HG03045 (cell line): ENCODE measurements at regions not wholly inside any gene's neighbourhood (a gene's known extent, or its start where the extent isn't known, plus 50 kb on each side); places are given as distances from the start of the nearest gene placed in this dataset.

Source experiments
- ATAC-seq: cut with Tn5 transposase; IDR thresholded peaks from one replicate; pipeline ENCODE4 v1.9.1; 2021; ENCODE audit warnings: mild to moderate bottlenecking, moderate library complexity; ENCODE audit not compliant: unreplicated experiment

DNA sequence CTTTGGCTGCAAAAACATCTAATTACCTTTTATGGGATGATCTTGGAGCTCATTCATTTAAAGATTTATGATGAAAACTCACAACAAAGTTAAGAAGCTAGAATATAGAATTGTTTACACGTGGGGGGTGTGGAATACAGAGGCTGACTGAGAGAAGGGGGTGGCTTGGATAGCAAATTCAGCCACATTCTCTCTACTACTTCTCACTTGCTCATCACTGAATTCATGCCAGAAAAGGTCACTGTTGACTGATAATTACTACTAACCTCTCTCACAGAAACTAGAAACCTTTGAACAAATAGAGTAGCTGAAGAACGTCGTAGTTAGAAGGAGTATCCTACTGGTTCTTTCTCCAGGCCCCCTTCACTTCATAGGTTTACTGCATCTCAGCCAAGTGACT lies 808.2 kb downstream of the BRINP1 start:
- ATAC-seq = no peak

DNA sequence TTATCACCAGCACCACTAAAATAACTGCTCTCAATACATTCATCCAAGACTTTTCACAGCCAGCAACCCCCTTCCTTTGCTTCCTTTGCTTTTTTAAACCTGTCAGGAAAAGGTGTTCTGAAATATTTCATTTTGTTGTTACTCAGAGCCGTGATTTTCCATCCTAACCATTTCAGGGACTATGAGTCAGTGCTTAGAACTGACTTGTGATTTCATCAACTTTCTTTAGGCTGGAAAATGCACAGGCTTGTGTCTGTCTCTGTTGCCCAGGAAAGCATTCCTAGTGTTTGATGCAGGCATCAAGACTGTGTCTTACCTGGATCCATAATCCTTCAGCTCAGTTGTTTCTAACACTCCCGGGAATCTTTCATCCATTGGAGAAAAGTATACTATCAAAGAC lies 805.6 kb downstream of the BRINP1 start:
- no peak for ATAC-seq

DNA sequence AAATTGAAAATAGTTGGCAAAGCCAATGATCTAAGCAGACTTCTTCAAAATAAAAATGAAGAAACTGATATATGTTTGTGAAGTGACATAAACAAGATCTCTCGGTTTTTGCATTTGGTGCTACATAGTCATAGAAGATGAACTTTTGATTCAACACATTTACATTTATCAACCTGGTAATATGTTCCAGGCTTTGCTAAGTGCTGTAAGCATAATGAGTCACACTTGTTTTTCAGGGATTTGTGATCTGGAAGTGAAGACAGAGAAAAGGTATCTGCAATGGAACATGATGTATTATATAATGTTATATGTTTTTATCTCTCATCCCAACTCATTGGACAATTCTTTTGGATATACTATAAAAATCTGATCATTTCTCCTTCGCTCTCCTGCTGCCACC lies 801.4 kb downstream of the BRINP1 start:
- ATAC-seq = no peak

DNA sequence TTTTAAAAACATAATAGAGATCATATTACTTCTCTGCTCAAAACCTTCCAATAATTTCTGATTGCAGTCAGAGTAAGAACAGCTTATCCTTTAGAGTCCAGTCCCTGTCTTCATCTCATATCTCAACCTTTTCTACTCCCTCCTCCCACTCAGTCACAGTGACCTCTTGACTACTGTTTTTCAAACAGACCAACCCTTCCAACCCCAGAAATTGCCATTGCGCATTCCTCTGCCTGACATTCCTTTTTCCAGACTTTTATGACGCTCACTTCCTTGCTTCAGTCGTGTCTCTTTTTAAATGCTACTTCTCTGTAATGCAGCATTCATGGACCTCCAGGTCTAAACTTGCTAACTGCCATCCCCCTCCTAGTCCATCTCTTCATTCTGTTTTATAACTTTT lies 800.5 kb downstream of the BRINP1 start:
- ATAC-seq = no peak

DNA sequence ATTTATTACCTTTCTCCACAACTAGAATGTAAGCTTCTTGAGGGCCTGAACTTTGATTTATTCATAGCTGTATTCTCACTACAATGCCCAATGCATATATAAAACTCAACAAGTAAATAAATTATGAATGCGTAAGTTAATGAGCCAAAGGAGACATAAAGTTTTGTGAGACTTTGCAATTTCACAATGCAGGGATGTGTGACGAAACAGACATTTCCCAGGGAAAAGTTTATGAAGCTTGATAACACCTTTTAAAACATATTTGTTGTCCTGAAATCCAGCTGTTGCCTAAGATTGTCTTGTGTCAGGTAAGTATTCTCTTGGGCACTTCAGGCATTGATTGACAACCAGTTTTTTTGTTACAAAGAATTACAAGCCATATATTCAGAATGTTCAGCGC lies 800.1 kb downstream of the BRINP1 start:
- no peak for ATAC-seq

DNA sequence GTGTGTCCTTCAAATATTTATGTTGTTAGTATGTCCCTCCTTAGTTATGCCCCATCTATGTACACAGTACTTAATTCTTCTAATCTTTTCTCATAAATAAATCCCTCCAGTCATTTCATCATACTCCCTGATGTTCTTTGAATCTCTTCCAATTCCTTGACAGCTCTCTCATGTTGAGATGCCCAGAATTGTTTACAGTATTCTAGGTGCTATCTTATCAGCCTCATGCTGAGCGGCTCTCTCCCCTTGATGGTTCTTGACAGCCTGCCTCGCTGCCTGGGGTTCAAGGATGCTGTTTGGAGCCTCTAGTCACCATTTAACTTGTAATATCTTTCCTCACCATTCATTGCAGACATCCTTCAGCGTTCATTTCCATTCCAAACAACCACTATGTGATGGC lies 799.2 kb downstream of the BRINP1 start:
- no peak for ATAC-seq

DNA sequence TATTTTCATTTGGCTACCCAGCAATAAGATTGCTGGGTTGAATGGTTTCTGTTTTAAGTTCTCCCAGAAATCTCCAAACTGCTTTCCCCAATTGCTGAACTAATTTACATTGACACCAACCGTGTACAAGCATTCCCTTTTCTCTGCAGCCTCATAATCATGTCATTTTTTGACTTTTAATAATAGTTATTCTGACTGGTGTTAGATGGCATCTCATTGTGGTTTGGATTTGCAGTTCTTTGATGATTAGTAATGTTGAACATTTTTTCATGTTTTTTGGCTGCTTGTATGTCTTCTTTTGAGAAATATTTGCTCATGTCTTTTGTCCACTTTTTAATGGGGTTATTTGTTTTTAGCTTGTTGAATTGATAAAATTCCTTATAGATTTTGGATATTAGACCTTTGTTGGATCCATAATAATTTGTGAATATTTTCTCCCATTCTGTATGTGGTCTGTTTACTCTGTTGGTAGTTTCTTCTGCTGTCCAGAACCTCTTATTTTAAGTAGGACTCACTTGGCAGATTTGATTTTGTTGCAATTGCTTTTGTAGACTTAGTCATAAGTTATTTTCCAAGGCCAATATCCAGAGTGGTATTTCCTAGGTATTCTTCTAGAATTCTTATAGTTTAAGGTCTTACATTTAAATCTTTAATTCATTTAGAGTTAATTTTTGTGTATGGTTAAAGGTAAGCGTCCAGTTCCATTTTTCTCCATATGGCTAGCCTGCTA lies 793.7 kb downstream of the BRINP1 start:
- no peak for ATAC-seq

DNA sequence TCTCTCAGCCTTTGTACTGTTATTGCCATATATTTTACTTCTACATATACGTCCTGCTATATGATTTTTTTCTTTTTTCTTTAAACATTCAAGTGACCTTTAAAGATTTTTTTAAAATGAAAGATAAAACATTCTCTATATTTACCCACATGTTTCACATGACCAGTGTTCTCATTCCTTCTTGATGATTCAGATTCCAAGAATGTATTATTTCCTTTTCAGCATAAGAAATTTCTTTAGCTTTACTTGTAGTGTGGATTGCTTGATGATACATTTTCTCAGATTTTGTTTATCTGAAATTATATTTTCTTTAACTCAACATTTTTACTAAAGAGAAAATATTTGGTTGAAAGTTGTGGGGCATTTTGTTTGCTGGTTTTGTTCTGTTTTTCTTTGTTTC lies 792.1 kb downstream of the BRINP1 start:
- ATAC-seq = no peak

DNA sequence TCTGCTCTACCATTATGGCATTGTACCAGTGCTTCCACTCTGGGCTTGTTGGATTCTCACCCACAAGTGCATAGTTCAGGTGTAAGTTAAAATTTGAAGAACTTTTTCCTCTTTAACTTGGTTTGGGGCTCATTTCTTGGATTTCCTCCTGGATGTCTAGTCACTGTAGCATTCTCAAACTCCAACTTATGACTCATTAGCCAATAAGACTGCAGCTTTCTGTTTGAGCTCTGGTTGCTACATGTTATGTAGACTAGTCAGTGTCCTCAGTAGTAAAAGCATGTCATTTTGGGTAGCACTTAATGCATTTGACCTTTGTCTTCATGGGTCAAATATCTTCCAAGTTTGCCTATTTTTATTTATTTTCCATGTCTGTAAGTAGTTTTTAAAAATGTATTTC lies 790.8 kb downstream of the BRINP1 start:
- ATAC-seq = no peak

DNA sequence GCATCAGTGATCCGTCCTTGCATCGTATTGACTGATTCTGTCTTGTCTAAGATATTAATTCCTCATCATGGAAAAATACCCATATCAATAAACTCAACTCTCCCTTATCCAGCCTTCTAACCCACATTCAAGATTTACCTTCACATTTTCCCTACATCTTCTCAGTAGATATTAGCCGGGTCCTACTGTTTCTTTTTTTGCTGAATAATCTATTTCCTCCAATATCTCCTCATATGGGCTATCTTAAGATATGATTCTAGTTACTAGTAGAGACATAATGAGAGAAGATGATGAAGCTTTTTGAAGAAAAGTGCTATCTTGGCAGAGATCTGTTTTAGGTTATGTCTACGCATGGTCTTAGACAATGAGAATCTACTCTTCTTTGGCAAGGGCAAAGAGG lies 785.8 kb downstream of the BRINP1 start:
- no peak for ATAC-seq

DNA sequence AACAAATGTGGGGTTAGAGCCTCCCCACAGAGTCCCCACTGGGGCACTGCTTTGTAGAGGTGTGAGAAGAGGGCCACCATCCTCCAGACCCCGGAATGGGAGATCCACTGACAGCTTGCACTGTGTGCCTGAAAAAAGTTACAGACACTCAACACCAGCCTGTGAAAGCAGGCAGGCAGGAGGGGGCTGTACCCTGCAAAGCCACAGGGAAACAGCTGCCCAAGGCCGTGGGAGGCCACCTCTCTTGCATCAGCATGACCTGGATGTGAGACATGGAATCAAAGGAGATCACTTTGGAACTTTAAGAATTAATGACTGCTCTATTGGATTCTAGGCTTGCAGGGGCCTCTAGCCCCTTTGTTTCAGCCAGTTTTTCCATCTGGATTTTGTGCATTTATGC lies 782.3 kb downstream of the BRINP1 start:
- ATAC-seq = no peak

DNA sequence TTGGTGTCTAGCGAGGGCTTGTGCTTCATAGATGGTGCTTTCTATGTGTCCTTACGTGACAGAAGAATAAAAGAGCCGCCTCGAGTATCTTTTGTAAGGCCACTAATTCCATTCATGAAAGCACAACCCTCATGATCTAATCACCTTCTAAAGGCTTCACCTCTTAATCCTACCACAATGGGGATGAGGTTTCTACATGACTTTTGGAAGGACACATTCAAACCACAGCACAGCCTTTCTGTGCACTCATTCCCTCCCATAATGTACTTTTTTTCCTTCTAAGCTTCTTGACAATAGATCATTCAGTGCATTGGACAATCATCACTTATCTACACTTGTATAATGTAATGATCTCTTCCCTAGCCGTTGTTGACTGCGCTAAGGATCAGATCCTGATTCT lies 774.8 kb downstream of the BRINP1 start:
- no peak for ATAC-seq

DNA sequence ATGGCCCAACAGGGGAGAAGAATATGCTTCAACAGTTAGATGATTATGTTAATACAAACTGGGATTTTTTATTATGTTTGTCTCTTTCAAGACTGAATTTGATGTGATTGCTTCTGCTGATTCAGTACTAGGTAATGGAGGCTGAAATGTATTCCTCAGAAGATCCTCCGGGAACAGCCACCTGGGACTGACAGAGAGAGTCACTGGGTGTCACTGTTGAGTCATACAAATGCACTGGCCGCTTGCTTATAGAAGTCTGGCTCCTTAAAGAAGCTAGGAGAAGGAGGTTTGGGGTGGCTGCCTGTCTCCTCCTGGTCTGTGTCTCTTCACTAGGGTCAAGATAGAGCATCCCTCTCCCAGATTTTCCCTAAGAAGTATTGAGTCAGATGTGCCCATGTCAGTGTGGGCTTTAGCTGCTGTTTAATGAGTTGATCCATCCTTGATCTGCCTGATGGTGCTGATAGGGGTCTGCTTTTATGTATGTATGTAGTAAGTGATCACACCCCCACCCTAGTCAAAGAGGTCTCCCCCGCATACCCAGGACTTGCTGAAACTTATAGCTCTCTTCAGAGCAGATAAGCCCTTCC lies 773.4 kb downstream of the BRINP1 start:
- ATAC-seq = no peak

DNA sequence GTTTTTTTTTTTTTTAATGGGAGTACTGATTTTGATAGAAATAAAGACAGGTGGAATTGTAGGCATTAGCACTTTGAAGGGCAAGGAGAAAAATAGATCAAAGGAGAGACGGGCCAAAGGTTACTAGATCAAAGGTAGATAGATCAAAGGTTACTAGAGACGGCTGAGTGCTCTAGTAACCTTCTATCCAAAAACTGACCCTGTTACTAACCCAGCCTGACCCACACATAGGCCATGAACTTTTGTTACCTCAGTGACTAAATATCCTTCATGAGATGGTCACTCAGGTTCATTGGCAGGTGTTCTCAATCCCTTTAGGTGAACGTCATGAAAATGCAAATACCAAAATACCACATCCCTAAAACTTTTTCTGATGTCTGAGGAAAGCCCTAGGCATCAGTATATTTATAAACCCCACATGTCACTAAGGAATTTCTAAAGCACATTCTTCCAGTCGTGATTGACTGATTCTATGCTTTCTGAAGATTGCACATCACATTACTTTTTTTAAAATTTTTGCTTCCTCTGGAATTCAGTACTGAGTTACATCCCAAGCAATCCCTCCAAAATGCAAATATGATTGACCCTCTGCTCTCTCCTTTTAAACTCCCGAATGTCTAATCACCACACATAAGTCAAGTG lies 772.7 kb downstream of the BRINP1 start:
- no peak for ATAC-seq

DNA sequence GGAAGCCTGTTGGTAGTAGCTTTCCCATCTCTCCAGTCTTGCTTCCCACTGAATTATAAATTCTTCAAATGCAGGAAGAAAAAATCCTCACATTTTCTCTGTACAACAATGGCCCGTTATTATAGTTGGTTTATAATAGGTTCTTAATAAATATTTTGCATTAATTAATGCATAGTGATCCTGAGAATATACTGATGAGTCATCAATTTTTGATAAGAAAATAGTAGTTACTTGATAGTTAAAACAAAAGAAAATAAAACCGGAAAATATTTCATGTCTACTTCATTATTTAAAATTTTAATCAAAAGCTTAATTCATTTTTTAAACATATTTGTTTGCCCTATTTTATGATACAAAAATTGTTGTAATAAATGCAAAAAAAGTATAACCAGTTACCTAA lies 762.6 kb downstream of the BRINP1 start:
- no peak for ATAC-seq

DNA sequence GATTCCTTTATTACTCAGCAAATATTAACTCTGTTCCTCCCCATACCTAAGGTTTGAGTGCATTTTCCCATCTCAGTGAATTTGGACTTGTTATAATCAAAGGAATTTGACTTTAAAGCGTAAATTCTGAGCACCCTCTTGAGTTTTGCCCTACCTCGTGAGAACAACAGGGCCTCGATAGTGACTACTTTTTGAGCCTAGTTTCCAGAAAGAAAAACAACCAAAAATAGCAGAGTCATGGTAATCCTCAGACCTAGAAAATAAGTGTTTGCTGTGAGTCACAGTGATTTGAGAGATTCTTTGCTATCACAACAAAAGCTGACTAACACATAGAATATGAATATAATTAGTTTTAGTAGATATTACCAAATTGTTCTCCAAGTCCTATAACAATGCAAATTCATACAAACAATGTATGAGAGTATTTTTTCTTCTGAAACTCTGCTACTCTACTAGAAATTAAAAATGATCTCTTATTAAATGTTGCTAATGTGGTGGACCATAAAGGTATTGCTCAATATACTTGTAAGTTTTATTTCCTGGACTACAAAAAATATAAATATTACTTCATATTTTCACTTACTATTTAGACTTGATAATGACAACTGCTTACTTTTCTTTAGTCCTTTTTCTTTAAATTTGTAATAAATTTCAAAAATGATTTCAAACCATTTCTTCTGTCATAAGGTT lies 759.7 kb downstream of the BRINP1 start:
- ATAC-seq = no peak

DNA sequence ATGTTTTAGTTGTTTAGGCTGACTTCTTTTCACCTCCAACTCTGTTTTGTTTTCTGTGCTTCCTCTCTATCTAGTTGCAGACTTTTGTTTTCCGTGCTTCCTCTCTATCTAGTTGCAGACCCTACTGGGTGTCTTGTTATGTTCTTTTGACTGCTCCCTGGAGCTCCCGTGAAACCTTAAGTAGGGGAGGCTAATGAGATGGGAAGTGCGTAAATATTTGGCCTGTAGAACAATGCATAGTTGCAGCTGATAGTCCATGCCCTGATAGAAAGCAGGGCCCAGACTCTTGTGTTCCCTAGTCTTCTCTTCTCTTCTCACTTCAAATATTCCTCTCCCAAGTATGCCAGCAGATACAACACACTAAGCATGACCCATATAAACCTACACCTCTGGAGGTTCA lies 757.0 kb downstream of the BRINP1 start:
- no peak for ATAC-seq

DNA sequence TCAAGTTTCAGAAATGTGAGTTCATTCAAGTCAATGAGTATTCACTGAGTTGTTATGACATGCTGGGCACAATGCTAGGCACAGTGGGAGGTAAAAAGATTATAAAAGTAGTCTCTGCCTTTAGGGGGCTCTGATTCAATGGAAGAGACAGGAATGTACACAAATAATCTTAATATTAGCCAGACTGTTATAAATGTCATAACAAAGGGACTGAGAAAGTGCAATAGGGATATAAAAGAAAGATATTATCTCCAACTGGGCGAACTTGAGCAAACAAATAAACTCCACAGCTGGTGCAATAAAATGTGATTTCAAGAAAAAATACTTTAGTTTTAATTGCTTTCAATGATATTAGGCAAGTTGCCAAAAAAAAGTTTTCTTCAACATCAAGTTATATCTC lies 755.2 kb downstream of the BRINP1 start:
- ATAC-seq = no peak

DNA sequence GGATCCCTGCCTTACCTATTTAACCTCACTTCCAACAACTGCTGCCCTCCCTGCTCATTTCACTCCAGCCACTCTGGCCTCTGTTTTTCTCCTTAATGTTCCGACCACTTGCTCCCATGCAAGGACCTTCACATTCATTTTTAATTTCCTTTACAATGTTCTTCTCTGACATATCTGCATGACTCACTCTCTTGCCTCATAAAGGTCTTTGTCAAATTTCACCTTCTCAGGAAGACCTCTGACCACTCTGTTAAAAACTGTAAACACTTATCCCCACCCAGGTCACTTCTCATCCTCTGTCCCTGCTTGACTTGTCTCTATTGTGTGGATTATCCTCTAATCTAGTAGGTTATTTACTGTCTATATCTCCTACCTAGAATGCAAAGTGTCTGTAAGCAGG lies 751.2 kb downstream of the BRINP1 start:
- ATAC-seq = no peak

DNA sequence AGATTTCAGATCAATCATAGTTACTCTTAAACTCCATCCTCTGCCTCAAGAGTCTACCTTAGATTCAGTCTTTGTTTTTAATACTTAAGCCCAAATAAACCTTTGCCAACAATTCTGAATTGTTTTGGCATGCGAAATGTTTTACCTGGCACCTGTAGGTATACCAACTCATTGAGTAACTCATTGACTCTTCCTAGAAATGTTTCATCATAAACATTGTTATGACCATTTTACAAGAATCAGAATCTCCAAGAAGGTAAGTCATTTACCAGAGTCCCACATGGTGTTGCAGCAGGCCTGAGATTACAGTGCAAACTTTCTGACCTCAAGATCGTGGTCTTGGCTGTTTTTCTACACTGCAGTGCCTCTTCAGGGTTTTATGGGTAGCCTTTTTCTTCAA lies 750.4 kb downstream of the BRINP1 start:
- ATAC-seq = no peak

DNA sequence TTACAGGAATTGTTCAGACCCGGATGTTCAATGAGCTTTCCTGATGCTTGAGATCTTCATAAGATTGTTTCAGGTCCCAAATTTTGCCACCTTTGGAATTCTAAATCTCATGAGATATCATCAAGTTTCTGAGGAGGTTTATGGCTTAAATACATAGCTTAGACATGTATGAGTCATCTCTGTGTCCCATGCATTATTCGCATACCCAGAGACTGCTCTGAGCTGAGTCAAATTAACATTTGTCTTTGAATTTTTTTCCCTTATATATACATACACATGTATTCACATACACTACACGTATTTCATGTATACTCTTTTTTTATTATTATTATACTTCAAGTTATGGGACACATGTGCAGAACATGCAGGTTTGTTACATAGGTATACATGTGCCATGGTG lies 744.6 kb downstream of the BRINP1 start:
- no peak for ATAC-seq

DNA sequence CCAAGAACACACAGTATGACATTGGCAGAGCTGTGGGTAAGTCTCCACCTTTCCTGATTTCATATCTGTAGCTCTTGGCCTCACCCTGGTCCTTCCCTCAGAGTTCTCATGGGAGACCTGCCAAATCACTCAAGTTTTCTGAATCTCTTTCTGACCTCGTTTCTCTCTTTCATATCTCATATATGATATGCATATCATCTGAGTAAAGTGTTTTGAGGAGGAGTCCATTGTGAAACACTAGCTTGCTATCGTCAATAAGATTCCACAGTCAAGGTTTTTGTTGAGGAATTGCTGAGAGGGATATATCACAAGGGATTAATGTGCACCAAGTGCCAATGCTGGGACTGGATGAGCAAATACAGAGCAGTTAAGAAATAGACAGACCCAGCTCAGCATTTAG lies 739.2 kb downstream of the BRINP1 start:
- no peak for ATAC-seq
